ENCODE measurements at regions not wholly inside any gene's neighbourhood (a gene's known extent, or its start where the extent isn't known, plus 50 kb on each side); places are given as distances from the start of the nearest gene placed in this dataset.
"Not testable (repeated sequence)": the region's sequence is repeated elsewhere in the genome, so short reads cannot be mapped to it uniquely, and the experiment has no call there.

- Histone ChIP-seq H3K36me3 (no peaks in the 10 kb centered on the region), H3K4me1 (replicated peaks) (no peaks in the 10 kb centered on the region), H3K9me3 (no peaks in the 10 kb centered on the region), H3K27ac (no peak overlapping the region), H3K27me3 (replicated peaks; ENCODE audit: insufficient read depth) (no peaks in the 10 kb centered on the region), H3K4me3 (no peak overlapping the region)
- TF ChIP-seq POLR2A (IDR thresholded peaks at IDR 0.05) (no peak), CTCF (IDR thresholded peaks at IDR 0.05) (no peak), POLR2AphosphoS5 (IDR thresholded peaks at IDR 0.05) (no peak)
- no peak for DNase-seq (ENCODE audit: low spot score)
- intact Hi-C loops (cut with DNase I), result no loop called here
- 72% methylated on average over 4 of the region's 9 CpGs for WGBS
Observed at GRCh38 chr6:141183368-141183767, 949.4 kb upstream of the GJE1 start.

- DNase-seq (ENCODE audit: low spot score); H3K4me1 ChIP-seq (replicated peaks); H3K27me3 ChIP-seq (replicated peaks; ENCODE audit: insufficient read depth); H3K4me3 ChIP-seq; intact Hi-C loops (cut with DNase I); H3K27ac ChIP-seq; H3K36me3 ChIP-seq; H3K9me3 ChIP-seq: not testable (repeated sequence)
- 92% methylated on average over 5 of the region's 5 CpGs for WGBS
Observed at GRCh38 chr6:141175458-141175857, 957.3 kb upstream of the GJE1 start.

GRCh38 chr6:141174932-141175331, 957.8 kb upstream of the GJE1 start:
- no peak for DNase-seq (ENCODE audit: low spot score)
- intact Hi-C loops (cut with DNase I), result no loop called here
- no peak overlapping the region for H3K4me3 ChIP-seq
- 93% methylated on average over 18 of the region's 18 CpGs for WGBS
- no peaks in the 10 kb centered on the region for H3K27me3 ChIP-seq (replicated peaks; ENCODE audit: insufficient read depth)
- no peak for TF ChIP-seq CTCF (IDR thresholded peaks at IDR 0.05)
- TF ChIP-seq POLR2A (IDR thresholded peaks at IDR 0.05), result no peak
- TF ChIP-seq POLR2AphosphoS5 (IDR thresholded peaks at IDR 0.05), result no peak
- no peaks in the 10 kb centered on the region for H3K4me1 ChIP-seq (replicated peaks)
- no peaks in the 10 kb centered on the region for H3K36me3 ChIP-seq
- no peak overlapping the region for H3K27ac ChIP-seq
- H3K9me3 ChIP-seq, result no peaks in the 10 kb centered on the region

- no peak for TF ChIP-seq POLR2A (IDR thresholded peaks at IDR 0.05)
- TF ChIP-seq CTCF (IDR thresholded peaks at IDR 0.05), result no peak
- no peak for TF ChIP-seq POLR2AphosphoS5 (IDR thresholded peaks at IDR 0.05)
- H3K36me3 ChIP-seq, result no peaks in the 10 kb centered on the region
Observed at GRCh38 chr6:141173529-141173928, 959.2 kb upstream of the GJE1 start.

GRCh38 chr6:141169419-141169818, 963.3 kb upstream of the GJE1 start:
- no peak overlapping the region for H3K27ac ChIP-seq
- H3K4me1 ChIP-seq (replicated peaks), result no peaks in the 10 kb centered on the region
- no peak for TF ChIP-seq POLR2AphosphoS5 (IDR thresholded peaks at IDR 0.05)
- TF ChIP-seq CTCF (IDR thresholded peaks at IDR 0.05), result no peak
- TF ChIP-seq POLR2A (IDR thresholded peaks at IDR 0.05), result no peak
- H3K9me3 ChIP-seq, result no peaks in the 10 kb centered on the region
- DNase-seq (ENCODE audit: low spot score), result no peak
- 75% methylated on average over 1 of the region's 1 CpG for WGBS
- no peaks in the 10 kb centered on the region for H3K27me3 ChIP-seq (replicated peaks; ENCODE audit: insufficient read depth)
- H3K36me3 ChIP-seq, result no peaks in the 10 kb centered on the region
- H3K4me3 ChIP-seq, result no peak overlapping the region
- intact Hi-C loops (cut with DNase I), result no loop called here

More at GRCh38 chr6:141173529-141173928, 959.2 kb upstream of the GJE1 start:
- H3K27me3 ChIP-seq (replicated peaks; ENCODE audit: insufficient read depth), result no peaks in the 10 kb centered on the region
- intact Hi-C loops (cut with DNase I), result no loop called here
- H3K27ac ChIP-seq, result no peak overlapping the region
- DNase-seq (ENCODE audit: low spot score), result no peak
- H3K4me3 ChIP-seq, result no peak overlapping the region
- no peaks in the 10 kb centered on the region for H3K4me1 ChIP-seq (replicated peaks)
- no peaks in the 10 kb centered on the region for H3K9me3 ChIP-seq
